Occipital lobe (tissue), 1 donor: ENCODE measurements at regions not wholly inside any gene's neighbourhood (a gene's known extent, or its start where the extent isn't known, plus 50 kb on each side); places are given as distances from the start of the nearest gene placed in this dataset.

Experiments
- DNase-seq: peaks from one replicate; lab custom pipeline; 2025; lab: John Stamatoyannopoulos, UW

DNA sequence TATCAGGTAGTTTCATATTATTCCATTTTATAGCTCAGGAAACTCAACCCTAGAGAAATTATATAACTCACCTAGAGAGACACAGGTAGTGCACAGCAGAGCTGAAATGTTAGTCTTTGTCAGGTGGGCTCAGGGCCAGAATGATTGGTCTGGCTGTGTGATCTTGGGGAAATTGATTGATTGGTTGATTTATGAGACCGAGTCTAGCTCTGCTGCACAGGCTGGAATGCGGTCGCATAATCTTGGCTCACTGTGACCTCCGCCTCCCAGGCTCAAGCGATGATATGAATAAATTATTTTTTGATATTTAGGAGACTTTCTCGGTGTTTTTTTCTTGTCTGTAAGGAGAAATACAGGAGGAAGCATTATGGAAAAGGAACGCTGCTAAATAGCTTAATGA, 239.9 kb upstream of the SLC10A2 start:
- no peak for DNase-seq

DNA sequence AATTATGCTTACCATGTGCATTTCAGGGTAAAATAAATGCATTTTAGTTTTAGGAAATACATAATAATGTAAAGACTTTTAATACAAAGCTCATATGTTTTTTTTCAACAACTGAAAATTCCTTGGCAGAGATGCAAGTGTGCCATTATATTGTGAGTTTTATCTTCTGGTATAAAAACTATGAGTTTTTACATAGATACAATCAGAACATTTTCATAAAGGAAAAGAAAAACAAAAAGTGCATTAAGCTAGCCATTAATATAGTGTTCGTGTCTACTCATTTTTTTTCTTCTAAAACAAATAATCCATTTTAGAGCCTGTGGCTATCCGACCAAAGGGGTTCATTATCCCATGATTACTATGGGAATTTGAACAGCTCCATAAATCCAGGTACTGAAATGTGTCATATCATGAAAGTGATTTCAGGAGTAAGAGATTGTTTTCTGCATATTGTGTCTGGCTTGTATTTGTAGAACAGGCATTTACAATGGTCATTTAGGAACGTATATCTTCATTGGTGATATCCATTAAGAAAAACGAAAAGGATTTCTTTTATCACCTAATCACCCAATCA, 236.9 kb upstream of the SLC10A2 start:
- no peak for DNase-seq

DNA sequence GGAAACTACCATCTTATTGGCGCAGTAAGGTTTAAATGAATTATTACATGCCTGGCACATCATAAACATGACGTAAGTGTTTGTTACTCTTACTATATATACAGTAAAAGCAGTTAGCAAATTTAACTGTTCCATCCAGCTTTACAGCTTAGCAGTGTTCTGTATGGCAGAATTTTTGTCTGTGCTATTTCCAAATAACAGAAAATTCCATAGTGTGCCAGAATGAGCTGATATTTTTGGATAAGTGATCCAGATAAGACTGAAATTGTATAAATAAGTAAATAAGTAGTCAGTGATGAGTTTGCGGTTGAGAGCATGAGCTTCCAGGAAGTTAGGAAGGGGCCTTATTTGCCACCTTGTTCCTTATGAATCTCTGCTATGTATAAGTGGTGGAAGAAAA, 236.5 kb upstream of the SLC10A2 start:
- no peak for DNase-seq

DNA sequence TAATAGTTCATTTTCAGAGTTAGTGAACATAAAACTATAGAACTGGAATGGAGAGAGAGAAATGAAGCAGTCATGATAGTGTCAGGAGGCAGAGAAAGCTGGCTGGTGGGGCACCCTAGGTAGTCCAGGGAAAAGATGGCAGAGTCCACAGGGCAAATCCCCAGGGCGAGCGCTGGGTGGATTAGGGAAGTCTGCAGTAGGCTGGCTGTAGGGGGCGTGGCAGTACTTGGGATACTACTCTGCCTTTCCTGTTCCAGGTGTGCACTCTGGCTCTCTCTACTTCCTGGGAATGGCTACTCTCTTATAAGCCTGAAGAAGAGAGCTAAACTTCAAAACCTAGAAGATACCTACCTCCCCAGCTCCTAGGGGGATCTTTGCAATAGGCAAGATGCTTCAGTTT, 232.9 kb upstream of the SLC10A2 start:
- DNase-seq: no peak

DNA sequence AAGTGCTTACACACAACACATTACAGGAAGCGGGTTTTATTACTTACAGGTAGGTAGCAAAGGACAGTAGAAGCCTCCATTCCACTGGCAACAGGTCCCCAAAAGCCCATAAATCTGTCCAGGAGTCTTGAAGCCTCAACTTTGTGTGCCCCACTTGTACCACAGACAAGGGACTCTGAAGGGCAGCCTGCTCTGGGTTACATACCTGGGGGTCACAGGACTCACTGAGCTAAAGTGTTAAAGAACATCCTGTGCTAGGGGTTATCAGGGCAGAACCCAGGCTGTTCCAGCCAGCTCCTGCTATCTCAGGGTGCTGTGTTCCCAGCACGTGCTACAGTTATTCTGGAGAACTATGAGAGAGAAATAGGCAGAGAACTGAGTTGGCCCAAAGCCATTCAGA, 230.9 kb upstream of the SLC10A2 start:
- DNase-seq: no peak

DNA sequence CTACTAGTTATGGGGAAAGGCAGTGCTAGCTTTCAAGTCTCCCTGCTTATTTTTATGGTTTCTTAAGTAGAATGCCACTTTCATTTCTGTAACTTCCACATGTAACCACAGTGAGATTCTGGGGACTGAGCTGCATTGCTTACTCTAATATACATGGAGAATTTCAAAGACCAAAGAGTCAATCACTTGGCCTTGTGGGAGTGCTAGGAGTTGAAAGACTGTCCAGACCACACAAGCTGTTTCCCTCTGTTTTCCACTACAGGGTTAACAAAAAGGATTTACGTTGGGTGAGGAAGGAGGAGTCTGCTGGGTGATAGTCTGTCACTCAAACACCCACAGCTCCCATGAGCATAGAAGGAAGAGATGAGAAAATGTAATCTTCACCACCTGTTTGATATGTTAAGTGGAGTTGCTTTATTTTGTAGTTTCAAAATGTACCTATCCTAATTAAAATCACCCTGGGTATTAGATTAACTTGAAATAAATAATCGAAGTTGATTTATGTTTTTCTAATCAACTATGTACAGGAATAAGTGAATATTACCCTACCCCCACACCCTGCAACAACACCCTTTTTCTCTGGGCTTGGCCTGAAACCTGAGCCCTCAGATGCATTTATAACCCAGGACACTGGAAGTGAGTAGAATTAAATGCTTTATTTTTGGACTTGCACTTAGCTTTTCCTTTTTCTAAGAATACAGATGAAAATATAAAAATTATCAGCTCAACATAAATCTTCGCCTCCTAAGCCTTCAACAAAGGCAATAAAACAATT, 225.8 kb upstream of the SLC10A2 start:
- DNase-seq: no peak

DNA sequence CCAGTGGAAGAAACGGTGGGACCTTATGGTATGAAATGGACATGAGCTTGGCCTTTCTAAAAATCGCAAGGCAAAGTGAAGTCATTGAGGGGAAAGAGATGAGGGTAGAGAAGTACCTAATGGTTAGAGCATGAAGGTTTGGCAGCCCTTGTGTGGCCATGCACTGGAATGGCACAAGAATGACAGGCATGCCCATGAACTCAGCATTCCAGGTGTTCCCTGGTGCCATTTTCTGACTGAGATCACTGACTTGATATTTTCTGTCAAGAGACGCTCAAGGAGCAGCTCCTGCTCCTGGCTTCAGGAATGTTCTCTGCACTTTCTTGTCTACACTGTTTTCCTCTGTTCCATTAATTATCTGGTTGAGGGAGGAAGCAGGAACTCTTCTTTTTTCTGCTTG, 225.0 kb upstream of the SLC10A2 start:
- no peak for DNase-seq

DNA sequence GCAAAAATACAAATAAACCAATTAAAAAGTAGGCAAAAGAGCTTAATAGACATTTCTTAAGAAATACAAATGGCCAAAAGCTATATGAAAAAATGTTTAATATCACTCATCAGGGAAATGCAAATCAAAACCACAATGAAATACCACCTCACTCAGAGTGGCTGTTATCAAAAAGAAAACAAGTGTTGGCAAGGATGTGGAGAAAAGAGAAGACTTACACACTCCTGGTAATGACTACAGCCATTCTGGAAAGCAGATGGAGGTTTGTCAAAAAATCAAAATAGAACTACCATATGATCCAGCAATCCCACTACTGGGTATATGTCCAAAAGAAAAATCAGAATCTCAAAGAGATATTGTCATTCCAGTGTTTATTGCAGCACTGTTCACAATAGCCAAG, 223.5 kb upstream of the SLC10A2 start:
- no peak for DNase-seq

DNA sequence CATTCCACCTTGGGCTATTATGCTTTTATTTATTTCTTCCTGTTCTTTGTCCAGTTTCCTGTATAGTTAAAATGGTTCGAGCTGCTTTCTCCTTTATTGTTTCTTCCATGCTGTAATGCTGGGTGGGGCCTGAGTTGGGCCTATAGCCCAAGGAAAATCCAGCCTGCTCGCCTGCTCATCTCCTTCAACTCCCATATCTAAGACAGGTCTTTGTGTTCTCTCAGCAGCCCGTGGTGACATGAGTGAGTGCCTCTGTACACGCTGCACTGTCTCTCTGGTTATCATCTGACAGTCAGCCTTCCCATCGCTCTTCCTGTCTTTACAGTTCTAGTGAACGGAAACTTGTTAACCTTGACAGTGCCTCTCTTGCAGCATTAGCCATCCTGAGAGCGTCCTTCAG, 221.9 kb upstream of the SLC10A2 start:
- DNase-seq: no peak

DNA sequence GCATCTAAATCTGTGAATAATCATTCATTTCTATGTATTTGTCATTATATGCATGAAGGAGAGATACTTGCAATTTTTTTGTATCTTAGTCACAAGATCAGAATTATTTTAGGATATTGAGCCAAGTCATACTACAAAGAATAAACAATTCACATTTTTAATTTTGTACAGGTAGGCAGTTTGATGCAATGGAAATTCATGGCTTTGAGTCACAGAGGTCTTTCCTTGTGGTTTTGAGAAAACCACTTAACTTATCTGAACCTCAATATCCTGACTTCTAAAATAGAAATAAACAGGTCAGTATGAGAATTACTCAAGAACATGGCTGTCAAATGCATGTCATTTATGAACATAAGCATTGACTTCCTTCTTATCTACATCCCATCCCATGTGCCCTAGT, 221.4 kb upstream of the SLC10A2 start:
- DNase-seq: no peak

DNA sequence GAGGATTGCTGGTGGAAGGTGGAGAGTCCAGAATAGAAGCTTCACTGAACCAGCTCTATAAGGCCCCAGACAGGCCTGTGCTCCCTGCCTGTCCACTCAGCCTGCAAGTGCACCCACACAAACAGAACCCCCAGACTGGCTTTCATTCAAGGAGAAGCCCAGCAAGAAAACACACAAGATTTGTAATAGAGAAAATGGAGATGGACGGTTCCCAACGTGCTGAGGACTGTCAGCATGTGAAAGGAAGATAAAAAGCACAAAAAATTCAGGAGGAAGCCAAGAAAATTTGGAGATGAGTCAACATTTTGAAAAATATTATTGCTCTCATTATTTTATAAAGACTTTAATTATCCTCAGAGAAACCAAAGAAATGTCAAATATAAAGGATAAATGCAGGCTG, 218.2 kb upstream of the SLC10A2 start:
- DNase-seq: no peak

DNA sequence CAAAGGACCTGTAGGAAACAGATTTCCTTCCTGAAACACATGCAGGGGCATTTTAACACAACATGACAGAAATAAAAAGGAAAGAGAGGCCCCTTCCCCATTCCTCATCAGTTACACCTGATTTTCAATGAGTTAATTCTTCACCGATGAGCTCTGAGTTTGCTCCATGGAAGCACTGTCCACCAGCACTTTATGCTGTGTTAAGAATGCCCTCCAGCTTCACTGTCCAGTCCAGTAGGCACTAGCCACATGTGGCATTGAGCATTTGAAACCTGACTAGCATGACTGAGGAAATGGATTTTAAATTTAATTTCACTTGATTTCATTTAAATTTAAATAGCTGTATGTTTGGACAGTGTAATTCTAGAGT, 217.2 kb upstream of the SLC10A2 start:
- DNase-seq: no peak

DNA sequence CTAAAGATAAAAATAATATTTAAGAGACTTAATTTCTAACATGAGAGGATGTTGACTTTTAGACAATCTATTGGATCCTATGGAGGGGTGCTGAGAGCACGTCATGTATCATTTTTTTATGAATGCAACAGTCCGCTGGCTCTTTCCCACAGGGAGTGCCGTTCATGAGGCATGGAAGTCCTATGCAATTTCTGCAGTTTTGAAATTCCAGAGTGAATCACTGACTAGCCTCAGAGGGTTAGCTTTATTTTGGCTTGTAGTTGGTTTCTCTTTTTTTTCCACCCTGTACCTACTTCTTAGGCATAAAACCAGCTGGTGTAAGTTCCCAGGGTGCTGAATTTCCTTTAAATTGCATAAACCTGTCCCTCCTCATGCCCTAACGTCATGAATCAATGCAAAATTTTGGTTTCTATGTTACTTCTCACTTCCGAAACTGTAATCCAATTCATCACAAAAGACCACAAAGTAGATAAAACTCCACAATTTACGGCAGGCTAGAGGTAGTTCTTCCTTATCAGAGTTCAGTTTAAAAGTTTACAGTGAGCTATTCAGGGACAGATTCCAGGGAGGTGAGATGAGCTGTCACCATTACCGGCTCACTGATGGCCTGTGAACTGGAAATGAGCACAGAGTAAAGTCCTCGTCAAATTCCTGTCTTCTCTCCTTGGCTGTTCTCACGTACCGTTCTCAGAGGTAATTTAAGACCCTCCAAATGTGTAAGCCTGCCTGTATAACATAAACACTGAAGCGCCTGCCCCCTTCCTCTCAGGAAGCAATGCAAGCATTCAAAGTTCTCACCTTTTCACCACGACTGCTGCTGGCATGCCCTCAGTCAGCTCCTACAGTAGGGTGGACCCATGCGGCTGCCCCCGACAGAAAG, 216.6 kb upstream of the SLC10A2 start:
- no peak for DNase-seq

DNA sequence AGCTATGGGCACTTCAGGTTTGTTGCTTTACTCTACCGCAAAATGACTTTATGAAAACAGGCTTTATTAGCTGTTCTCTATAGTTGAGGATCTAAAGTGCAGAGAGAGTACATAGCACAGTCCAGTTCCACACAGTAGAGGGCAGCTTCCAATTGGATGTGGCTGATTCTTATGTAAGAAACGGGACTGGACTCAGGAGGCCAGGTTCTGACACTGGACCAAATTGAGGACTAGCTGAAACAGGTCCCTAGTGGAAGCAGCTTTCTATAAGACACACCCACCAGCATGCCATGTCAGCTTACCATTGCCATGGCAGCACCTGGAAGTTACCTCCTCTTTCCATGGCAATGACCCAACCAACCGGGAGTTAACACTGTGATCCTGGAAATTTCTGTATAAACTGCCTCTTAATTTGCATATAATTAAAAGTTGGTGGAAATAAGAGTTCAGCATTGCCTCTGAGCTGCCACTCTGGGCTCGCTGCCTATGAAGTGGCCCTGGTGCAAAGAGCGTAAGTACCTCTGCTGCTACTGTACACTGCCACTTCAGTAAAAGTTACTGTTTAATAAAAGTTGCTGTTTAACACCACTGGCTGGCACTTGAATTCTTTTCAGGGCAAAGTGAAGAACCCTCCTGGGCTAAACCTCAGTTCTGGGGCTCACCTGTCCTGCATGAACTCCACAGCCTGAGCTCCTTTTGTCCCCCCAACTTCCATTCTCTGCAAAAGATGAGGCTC, 211.9 kb upstream of the SLC10A2 start:
- no peak for DNase-seq

DNA sequence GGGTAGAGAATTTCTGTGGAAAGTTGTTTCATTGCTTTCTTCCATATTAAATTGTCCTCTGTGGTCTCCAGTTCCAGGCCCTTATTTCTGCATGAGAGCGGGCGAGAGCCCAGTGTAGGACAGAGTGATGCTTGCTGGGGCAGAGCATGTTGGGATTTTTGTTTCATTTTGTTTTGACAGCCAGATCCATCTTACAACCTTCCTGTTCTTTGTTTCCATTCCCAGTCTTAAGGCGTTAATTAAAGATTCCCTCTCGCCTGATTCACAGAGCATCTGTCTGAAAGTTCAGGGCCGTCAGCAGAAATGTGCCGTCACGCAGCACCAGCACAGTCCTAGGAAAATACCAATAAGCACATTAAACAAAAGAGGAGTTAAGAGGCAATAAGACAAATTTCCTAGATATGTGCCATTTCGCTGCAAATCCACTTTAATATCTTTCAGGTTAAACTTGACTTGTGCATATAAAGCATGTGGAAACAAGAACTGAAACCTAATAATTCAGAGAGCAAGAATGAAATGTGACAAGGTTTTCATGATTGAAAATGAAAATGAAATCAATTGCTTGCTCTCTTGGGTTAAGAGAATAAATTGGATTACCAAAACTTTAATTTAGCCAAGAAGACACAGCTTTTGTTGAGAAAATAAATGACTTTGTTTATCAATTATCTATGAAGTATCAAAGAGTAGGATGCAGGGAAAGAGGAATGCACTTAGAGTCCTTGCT, 210.7 kb upstream of the SLC10A2 start:
- DNase-seq: no peak

DNA sequence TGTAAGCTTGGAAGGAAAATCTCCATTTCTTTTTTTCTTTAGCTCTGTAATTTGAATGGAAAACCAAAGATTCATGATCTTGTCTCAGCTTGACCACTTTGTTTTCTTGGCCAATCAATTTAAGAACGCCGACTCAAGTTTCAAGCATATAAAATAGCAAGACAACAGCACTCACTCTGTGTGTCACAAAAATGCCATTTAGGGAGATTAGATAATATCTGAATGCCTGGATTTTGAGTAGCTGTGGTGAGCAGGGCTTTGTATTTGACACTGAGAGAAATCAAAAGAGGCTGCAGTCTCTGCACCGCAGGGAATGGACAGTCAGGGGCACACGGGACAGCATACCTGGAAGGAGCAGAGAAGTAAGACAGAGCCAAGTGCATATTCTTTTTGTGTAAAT, 209.5 kb upstream of the SLC10A2 start:
- no peak for DNase-seq

DNA sequence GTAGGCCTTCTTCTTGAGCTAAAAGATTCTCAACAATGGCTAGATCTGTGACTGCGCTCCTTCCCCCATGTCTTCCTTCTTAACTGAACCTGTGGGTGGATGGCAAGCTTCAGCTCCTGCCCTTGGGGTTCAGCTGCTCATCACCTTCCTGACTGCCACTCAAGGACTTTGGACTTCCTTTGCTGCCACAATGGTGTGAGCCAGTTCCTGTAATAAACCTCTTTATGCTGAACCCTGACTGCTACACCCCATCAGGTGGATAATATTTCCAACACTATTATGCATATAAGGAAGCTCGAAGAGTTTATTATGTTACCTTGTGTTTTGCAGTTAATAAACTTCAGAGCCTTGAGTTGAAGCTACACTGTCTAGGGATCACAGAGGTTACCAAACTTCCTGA, 208.9 kb upstream of the SLC10A2 start:
- no peak for DNase-seq

DNA sequence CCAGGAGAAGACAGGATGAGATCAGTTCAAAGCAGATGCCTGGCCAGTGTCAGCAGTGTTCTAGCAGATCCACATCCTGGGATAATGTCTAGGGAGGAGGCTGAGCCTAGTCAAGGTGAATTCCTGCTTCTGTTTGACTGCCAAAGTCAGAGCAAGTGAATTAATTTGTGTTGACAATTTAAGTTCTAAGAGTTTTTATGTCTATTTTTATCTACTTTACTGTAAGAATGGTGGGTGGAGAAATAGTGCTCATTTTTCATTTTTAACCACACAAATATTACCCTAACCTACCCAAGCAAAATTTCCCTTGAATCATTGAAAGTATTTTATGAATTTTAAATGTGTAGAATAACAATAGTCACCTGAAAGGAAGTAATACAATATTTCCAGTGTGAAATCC, 207.6 kb upstream of the SLC10A2 start:
- no peak for DNase-seq

DNA sequence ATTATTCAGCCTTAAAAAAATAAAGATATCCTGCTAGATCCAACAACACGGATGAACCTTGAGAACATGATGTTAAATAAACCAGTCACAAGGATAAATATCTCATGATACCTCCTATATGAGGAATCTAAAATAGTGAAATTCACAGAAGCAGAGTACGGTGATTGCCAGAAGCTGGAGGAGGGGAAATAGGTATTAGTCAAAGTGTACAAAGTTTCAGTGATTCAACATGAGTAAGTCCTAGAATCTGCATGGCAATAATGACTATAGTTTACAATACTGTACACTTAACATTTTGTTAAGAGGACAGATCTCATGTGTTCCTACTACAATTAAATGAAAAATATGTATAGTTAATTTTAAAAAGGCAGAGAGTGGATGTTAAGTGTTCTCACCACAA, 206.6 kb upstream of the SLC10A2 start:
- no peak for DNase-seq

DNA sequence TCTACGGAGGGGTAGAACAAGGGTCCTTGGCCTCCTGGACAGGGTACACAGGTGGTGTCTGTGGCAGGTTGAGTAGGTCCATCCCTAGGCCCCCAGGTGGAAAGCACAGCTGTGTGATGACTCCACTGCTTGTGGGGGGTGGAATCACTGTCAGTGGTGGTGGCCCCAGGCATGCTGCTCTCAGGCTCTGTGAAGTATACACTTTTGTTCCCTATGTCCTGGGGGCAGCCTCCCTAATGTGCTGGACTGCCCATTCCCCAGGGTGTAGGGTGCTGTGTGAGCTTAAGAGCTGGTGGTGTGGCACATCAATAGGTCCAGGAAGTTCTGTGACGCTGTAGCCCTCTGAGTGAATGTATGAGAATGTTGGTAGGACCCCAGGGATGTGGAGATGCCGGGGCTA, 197.2 kb upstream of the SLC10A2 start:
- no peak for DNase-seq

DNA sequence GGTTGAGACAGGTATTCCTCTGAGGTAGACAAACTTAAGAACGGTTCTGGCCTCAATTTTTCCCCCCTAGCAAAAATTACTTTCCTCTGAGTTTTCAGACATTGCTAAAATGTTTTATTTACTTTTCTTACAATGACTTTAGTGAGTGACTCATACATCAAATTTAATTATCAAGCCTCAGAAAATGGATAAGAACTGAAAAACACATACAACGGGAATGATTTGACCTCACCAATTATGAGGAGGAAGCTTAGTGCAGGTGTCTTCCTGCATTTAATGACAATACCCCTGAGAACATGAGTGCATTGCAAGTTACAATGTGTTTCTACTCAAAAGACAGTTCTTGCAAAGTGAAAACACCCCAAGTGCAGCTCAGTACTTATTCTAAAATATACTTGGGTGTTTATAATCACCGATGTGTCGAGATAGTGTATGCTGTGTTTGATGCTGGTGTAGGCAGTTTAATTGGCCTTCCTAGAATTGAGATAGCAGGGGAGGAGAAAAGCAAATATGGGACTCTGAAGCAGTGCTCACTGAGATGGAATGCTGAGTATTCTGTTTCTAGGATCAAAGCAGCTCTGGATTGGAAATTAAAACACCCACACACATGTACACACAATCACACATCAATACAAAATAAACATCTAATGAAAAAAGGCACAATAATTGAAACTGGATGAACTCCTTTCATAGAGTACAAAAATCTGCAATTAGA, 189.5 kb upstream of the SLC10A2 start:
- no peak for DNase-seq
